GM18858 (cell line): ENCODE measurements at regions not wholly inside any gene's neighbourhood (a gene's known extent, or its start where the extent isn't known, plus 50 kb on each side); places are given as distances from the start of the nearest gene placed in this dataset.
"Not testable (repeated sequence)": the region's sequence is repeated elsewhere in the genome, so short reads cannot be mapped to it uniquely, and the experiment has no call there.

Experiments
- ATAC-seq: cut with Tn5 transposase; IDR thresholded peaks from one replicate; pipeline ENCODE4 v1.9.1; 2021; ENCODE audit not compliant: unreplicated experiment

DNA sequence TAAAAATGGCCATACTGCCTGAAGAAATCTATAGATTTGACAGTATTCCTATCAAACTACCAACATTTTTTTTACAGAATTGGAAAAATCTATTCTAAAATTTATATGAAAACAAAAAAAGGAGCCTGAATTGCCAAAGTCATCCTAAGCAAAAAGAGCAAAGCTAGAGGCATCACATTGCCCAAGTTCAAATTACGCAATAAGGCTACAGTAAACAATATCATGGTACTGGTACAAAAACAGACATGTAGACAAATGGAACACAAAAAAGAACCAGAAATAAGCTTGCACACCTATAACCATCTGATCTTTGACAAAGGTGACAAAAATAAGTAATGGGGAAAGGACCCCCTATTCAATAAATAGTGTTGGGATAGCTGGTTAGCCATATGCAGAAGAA lies 50.2 kb upstream of the THSD7B start:
- ATAC-seq, result no peak

DNA sequence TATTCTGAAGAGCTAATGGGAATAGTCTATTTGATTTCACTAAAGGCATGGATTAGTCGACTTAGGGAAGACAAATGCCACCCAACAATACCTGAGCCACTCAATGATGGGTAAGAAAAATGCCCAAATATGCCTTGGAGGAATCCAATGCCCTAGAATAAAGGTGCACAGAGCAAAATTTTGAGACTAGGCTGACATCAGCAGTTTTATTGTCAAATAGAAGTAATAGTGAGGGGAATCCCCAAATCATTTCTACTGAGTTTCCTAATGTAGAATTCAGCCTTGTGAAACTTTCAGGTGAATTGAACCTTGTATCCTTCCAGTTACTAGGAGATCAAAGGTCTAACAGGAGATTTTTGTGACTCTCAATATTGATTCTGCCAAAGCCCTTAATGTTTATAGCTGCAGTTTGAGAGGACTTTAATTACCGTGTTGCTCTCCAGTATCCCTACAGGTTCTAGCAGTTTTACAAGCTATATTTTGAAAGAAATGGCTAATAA lies 50.8 kb upstream of the THSD7B start:
- ATAC-seq, result no peak

DNA sequence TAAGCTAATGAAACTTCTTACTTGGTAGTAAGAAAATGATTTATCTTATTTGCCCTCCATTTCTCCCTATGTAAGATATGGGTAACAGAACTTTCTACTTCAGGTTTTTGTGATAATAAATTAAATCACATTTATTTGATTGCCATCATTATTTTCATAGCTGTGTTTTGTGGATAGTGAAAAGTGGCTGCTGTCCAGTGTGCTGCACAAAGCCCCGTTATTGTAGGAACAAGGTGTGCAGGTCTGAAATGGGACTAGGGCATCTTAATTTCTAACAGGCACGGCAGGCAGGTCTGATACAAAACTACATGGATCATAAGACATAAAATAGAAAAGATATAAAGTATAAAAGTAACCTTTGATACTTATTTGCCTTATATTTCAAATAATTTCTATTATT lies 51.6 kb upstream of the THSD7B start:
- no peak for ATAC-seq

DNA sequence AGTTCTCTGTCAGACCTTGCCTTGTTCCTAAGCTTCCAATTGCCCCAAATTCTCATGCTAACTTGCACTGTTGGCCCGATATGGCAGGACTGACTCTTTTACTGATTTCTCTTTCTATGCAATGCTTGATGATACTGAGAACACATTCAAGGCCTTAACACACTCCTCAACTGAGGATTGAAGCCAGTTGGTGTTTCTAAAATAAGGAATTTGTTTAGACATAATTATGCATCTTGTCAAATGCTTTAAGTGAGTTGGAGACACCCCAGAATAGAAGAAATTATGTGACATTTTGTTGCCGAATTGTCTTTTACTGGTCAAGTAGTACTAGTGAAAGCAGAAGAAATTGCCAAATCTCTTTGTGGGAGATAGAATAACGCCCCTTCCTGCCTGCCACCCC lies 60.0 kb upstream of the THSD7B start:
- no peak for ATAC-seq

DNA sequence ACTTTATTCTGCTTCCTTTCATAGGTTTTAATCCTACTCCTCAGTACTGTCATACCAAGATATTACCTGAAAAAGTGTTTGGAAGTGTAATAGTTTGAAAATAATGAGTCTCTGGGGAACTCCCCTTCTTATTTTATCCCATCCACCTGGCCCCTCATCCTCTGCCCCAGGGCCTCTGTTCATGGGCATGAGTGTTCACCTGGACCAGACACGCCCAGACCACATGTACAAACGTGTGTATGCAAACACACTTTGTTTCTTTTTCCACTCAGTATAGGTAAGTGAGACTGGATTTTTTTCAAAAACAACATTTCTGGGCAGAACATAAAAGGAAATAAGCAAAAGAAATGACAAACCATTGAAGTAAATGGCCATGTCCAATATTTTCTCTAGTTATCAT lies 62.1 kb upstream of the THSD7B start:
- ATAC-seq, result no peak

DNA sequence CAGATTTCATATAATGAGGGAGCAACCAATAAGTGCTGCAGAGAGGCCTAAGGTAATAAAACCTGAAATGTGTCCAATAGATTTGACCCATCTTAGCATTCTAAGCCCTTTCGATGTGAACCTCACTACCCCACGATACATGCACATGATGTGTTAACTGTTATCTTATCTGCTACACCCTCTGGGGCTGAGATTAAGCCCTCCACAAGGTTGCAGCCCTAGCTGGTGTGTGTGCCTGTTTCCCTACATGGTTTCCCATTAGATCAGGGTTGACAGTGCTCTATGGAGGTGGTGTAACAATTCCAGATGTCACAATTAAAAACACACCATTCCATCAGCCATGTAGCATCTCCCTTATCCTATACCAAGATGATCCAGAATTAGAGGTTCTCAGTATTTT lies 68.9 kb upstream of the THSD7B start:
- ATAC-seq, result no peak

DNA sequence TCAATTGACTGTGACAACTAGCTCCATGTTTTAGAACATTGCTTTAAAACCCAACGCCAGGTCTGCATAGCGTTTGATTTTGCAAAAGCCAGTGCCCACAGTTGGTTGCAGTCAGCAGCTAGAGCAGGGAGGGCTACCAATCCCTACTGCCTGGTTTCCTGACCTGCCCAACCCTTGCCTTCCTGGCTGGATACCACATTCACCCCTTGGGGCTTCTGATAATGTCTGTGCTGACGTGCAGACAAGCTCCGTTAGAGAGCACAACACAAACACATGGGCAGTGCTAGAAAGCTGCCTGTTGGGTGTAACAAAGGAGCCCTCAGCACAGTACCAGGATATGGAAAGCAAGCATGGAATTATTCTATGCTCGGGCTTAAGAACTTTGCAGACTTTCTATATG lies 71.4 kb upstream of the THSD7B start:
- no peak for ATAC-seq

DNA sequence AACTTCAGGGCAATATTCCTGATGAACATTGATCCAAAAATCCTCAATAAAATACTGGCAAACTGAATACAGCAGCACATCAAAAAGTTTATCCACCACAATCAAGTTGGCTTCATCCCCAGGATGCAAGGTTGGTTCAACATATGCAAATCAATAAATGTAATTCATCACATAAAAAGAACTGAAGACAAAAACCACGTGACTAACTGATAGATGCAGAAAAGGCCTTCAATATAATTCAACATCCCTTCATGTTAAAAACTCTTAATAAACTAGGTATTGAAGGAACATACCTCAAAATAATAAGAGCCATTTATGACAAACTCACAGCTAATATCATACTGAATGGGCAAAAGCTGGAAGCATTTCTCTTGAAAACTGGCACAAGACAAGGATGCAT lies 85.3 kb upstream of the THSD7B start:
- not testable (repeated sequence) for ATAC-seq

DNA sequence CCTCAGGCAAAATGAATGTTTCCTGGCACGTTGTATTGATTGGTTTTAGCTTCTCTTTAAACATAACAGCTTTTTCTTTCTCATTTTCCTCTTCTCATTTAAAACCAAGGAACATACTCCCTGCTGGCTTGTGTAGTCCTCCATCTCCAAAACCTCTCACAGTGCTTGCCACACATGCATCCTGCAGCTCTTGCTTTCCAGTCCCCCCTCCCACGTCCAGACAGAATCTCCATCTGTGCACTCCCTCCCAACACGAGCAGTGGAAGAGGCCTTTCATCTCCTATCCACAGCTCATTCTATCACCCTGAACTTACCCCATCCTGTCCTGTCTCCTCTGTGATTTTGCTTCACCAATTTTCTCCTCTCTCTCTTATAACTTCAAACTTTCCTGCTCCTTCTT lies 99.6 kb upstream of the THSD7B start:
- ATAC-seq, result no peak

DNA sequence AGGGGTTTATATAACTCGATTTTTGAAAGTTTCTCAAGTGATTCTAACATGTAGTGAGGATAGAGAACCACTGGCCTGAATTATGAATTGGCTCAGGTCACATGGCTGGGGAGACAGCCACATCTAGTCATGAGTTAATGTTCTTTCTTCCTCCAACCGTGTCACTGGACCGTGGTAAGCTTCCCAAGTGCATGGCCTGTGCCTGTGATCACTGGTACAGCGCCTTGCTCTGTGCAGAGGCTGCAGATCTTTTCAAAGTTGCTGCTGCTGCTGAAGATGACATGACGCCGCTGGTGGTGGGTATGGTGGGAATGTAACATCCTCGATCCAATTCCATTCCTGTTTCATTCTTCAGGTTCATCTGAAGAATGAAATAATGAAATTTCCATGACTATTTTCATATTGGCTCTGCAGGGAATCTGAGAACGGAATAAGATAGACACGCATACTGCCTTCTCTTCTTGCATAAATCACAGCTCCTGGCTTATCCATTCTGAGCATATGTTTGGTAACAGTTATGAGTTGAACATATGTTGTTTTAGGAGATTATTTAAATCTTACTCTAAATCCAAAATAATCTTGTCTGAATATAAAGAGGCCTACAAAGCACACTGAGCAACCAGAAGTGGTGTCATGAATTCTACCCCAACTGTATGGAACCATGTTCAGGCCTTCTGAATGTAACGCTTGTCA lies 100.5 kb upstream of the THSD7B start:
- no peak for ATAC-seq

DNA sequence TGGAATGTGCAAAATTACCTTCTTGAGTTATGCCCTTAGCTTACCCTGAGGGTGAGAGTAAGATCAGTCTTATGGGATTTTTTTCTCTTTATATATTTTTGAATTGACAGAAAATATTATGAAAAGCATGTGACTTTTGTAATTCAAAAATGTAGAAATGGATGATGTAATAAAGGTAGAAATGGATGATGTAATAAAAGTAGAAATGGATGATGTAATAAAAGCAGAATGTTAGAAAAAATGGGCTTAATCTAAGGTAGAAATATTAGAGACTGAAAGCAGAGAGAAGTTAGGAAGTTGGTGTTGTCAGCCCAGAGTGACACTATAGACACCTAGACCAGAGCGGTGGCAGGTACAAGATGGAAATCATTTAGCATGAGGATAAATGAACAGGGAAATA lies 107.1 kb upstream of the THSD7B start:
- no peak for ATAC-seq

DNA sequence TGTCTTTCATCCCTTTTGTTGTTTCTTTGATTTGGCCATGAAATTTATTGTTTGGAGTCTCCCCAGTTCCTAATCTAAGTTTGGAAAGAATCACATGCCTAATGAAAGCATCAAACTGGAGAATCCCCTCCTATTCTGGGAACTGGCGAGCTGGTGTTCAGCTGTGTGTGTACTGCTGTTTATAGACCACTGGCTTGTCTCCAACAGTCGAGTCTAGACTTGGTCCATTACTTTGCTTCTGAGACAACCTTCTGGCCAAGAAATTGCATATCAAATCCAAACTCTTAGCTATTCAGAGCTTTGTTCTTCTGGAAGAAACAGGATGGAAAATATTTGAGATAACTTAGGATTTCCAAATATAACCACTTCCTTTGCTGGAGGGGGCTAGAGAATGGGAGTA lies 111.5 kb upstream of the THSD7B start:
- no peak for ATAC-seq

DNA sequence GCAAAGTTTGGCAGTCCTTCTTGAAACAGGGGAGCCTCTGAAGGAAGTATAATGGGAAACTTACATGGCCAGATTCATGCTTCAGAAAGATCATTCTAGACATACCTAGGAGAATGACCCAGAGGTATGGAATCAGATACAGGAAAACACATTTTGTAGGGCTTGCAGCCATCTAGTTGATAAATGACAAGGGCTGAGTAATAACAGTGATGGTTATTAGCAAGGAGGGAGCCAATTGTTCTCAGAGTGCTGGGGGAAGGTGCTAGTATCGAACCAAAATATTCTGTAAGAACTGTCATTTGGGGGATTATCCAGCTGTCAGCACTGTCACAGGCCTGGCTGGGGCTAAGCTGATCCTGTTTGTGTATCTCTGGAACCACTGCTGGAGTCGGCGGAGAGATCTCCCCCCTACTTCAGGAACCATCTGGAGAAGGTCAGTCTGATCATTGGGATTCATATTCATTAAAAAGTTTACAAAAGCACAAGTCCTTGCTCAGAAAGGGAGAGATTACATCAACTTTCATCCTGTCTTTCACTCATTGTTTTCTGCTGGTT lies 113.8 kb upstream of the THSD7B start:
- no peak for ATAC-seq

DNA sequence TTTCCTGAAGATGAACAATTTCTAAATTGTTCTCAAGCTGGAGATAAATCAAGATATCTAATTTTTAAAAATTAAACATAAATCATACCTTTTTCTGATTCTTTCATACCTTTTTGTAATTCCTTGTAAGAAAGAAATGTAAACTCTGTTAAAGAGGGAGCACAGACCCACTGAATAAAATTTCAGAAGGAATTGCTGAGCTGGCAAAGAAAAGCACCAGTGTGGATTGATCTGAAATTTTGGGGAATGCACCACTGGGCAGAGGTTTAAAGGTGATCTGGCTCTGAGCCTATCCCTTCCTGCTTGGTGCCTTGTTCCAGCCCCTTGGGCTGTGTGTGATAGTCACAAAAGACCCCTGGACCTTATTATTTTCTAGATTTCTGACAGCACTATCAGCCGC lies 118.3 kb upstream of the THSD7B start:
- no peak for ATAC-seq

DNA sequence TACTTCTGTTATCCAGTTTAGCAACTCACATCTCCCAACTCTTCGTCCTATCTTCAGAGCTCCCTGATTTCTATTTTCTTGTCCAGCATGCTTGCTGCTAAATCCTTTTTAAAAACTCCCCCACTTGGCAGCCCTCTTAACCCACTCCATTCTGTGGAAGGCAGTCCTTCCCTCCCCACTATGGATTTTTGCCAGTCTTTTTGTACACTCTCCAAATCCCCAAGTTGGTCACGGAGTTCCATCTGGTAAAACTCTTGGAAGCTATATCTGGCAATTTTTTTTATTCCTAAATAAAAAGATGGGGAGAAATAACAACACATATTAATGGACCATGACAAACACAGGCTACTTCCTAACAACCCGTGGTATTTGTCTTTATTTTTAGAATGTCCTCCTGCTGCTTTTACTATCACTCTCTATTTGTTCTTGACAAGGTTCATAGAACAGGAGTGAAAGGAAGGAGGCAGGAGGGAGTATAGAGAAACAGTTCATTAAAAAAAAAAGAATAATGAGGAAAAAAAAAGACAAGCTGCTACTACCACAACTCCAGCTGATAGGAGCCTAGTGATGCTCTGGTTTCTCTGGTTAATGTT lies 120.0 kb upstream of the THSD7B start:
- ATAC-seq, result no peak

DNA sequence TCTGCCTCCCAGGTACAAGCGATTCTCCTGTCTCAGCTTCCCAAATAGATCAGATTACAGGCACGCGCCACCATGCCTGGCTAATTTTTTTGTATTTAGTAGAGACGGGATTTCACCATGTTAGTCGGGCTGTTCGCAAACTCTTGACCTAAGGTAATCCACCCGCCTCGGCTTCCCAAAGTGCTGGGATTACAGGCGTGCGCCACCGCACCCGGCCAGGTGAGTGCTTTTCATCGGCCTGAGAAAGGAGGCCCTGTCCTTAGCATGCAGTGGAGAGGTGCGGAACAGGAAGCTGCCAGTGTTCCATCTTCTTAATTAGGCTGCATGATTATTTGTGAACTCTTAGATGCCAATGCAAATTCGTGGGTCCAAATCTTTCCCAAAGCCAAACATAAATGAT lies 125.7 kb upstream of the THSD7B start:
- ATAC-seq, result no peak

DNA sequence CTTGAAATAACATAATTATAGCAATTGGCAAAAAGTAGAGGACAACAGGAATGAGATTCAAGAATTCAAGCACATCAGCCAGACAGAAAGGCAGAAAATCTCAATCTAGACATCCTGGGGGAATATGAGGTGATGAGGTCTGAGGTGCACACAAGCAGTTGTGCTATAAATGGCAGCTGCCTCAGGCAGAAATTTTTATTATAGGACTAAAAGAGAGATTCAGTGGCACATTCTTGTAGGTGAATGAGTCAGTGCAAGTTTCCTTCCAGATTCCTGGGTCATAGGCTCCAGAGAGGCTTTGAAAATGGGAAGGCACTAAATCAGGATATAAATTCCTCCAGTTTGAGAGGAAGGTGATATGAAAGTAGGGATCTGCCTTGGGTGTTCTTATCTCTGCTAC lies 127.2 kb upstream of the THSD7B start:
- no peak for ATAC-seq

DNA sequence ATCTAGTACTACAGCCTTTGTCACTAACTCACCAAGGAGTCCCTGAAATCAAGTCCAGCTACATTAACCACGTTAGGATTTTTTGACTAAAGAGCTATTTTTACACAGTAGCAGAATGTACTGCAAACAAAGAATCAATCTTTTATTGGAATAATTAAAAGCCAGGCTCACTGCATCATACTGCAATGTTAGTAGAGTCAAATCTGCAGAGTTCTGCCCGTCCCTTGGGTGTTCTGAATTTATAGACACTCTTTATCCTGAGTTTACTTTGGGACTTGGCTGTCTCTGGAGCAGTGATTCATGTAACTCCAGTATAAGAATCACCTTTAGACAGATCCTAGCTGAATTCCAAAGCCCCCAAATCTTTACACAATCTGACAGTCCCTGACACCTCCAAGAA lies 127.9 kb upstream of the THSD7B start:
- ATAC-seq, result no peak

DNA sequence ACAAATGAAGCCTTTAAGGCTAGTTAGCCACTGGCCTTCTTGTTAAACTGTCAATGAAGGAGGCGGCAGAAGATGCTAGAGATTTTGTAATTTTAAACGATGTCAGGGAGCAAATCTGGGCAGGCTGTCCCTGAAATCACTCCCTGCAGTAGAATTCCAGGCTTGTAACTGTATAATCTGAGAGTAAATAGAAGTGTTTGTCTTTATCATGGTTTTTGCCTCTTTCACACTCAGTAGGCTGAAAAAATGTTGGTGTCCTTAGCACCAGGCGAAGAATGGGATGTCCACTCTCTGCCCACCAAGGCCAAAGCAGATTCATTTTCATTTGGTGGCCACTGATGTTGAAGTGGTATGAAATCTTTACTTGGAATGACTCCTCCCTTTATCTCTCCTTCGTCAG lies 136.9 kb upstream of the THSD7B start:
- no peak for ATAC-seq

DNA sequence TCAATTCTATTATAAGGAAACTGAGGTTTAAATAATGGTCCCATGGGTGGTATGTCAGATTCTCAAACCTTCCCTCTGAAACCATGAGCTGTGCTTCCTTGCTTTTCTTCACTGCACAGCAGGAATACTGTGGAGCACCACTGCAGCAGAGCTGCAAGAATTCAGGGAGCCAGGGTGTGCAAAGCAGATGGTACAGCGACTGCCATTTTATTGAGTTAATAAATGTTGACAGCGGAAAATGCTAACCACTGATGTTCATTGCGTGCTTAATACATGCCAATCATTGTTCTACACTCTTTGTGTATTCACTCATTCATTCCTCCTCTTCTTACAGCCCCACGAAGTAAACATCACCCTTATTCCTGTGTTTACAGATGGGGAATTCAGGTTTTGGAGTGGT lies 152.2 kb upstream of the THSD7B start:
- no peak for ATAC-seq

DNA sequence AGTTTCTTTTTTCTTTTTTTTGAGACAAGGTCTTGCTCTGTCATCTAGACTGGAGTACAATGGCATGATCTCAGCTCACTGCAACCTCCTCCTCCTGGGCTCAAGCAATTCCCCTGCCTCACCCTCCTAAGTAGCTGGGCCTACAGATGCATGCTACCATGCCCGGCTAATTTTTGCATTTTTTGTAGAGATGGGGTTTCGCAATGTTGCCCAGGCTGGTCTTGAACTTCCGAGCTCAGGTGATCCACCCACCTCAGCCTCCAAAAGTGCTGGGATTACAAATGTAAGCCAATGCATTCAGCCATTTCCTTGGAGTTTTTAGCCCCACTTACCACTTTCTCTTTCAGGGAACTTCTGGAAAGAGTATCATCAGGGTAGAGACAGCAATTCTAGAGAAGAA lies 153.3 kb upstream of the THSD7B start:
- ATAC-seq, result no peak

DNA sequence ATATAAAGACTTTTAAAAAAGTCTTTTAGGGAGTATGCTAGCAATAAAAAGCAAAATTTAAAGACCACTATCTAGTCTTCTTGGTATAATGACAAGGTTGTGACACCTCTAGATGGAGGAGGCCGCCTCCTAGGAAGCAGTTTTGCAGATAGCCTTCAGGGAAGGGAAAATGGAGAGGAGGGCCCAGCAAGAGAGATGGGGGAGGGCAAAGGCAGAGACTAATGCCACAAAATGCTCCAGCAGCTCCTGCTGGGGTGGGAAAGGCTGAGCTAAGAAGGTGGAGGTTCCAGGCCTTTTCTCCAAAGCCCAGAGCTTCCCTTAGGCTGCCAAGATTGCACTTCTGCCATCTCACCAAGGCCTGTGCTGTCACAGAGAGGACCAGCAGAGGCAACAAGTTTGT lies 153.9 kb upstream of the THSD7B start:
- ATAC-seq, result no peak
